G401.6 (cell line): ENCODE measurements at regions not wholly inside any gene's neighbourhood (a gene's known extent, or its start where the extent isn't known, plus 50 kb on each side); places are given as distances from the start of the nearest gene placed in this dataset.

ENCODE experiments used
- FAIRE-seq: peaks from 2 replicates; lab custom pipeline; 2012; peaks lifted over from hg19 to GRCh38; lab: Jason Lieb, UNC

- no peak for FAIRE-seq
Observed at GRCh38 chr13:61725806-61726205, 310.2 kb upstream of the PCDH20 start.

- no peak for FAIRE-seq
Observed at GRCh38 chr13:61722119-61722518, 306.5 kb upstream of the PCDH20 start.

- FAIRE-seq, result no peak
Observed at GRCh38 chr13:61712621-61713020, 297.0 kb upstream of the PCDH20 start.

GRCh38 chr13:61709258-61709657 is 293.6 kb upstream of the PCDH20 start:
- no peak for FAIRE-seq

GRCh38 chr13:61706899-61707298 is 291.2 kb upstream of the PCDH20 start:
- FAIRE-seq, result no peak

GRCh38 chr13:61700620-61701019 is 285.0 kb upstream of the PCDH20 start:
- FAIRE-seq, result no peak

- FAIRE-seq, result no peak
Observed at GRCh38 chr13:61700181-61700580, 284.5 kb upstream of the PCDH20 start.

- FAIRE-seq, result no peak
Observed at GRCh38 chr13:61696676-61697075, 281.0 kb upstream of the PCDH20 start.

- FAIRE-seq, result no peak
Observed at GRCh38 chr13:61695147-61695546, 279.5 kb upstream of the PCDH20 start.

GRCh38 chr13:61692691-61693090 is 277.0 kb upstream of the PCDH20 start:
- no peak for FAIRE-seq

GRCh38 chr13:61685682-61686012 is 270.0 kb upstream of the PCDH20 start:
- FAIRE-seq, result no peak

GRCh38 chr13:61684976-61685681 is 269.5 kb upstream of the PCDH20 start:
- FAIRE-seq, result no peak

- FAIRE-seq, result no peak
Observed at GRCh38 chr13:61672756-61673155, 257.1 kb upstream of the PCDH20 start.

GRCh38 chr13:61670384-61671161 is 254.9 kb upstream of the PCDH20 start:
- no peak for FAIRE-seq

- FAIRE-seq, result no peak
Observed at GRCh38 chr13:61664801-61665705, 249.4 kb upstream of the PCDH20 start.

GRCh38 chr13:61654481-61654880 is 238.8 kb upstream of the PCDH20 start:
- no peak for FAIRE-seq

- FAIRE-seq, result no peak
Observed at GRCh38 chr13:61648547-61648946, 232.9 kb upstream of the PCDH20 start.

GRCh38 chr13:61612192-61612591 is 196.5 kb upstream of the PCDH20 start:
- no peak for FAIRE-seq

GRCh38 chr13:61608138-61608537 is 192.5 kb upstream of the PCDH20 start:
- no peak for FAIRE-seq

GRCh38 chr13:61600360-61601033 is 184.8 kb upstream of the PCDH20 start:
- FAIRE-seq, result no peak

- FAIRE-seq, result no peak
Observed at GRCh38 chr13:61592489-61592888, 176.8 kb upstream of the PCDH20 start.

GRCh38 chr13:61575973-61576372 is 160.3 kb upstream of the PCDH20 start:
- no peak for FAIRE-seq
